Gastroesophageal sphincter (tissue), 4 donors: ENCODE measurements at regions not wholly inside any gene's neighbourhood (a gene's known extent, or its start where the extent isn't known, plus 50 kb on each side); places are given as distances from the start of the nearest gene placed in this dataset.

ENCODE experiments used
- ATAC-seq: fragments of 150-250 bp; one replicate; pipeline ENCODE4 v1.9.1; 2016; ENCODE audit warnings: mild to moderate bottlenecking, moderate library complexity
- H3K27ac ChIP-seq, 4 donors: fragments of 200-600 bp; sonication (generic) in 3 of 4; 1 replicate in 3 of 4; 2 replicates in 1 of 4; pipeline ENCODE4 v1.5.1; 2016 to 2019
- H3K27me3 ChIP-seq: fragments of 200-600 bp; sonication (generic); one replicate; pipeline ENCODE4 v1.5.1; 2019
- H3K36me3 ChIP-seq, 2 donors: fragments of 200-600 bp; sonication (generic); one replicate each; pipeline ENCODE4 v1.5.1; 2019; ENCODE audit warnings: control low read depth in 1 of 2
- H3K4me1 ChIP-seq, 3 donors: fragments of 200-600 bp; sonication (generic); 1 replicate in 2 of 3; 2 replicates in 1 of 3; pipeline ENCODE4 v1.5.1; 2016 to 2019; ENCODE audit warnings: control low read depth in 2 of 3
- H3K4me3 ChIP-seq, 2 donors: fragments of 200-600 bp; sonication (generic); one replicate each; pipeline ENCODE4 v1.5.1; 2019; ENCODE audit warnings: mild to moderate bottlenecking in 1 of 2, moderate library complexity in 1 of 2
- H3K9me3 ChIP-seq, 3 donors: fragments of 200-600 bp; sonication (generic); one replicate each; pipeline ENCODE4 v1.5.1; 2017 to 2019; ENCODE audit warnings: control low read depth in 2 of 3
- CTCF ChIP-seq, 4 experiments: fragments of 200-600 bp in 2 of 4; fragments of 450-650 bp in 2 of 4; sonication (generic) in 1 of 4; IDR thresholded peaks; one replicate each; pipeline ENCODE4 v1.5.1; 2017 to 2019; ENCODE audit warnings: antibody characterized with exemption in 4 of 4, mild to moderate bottlenecking in 2 of 4, moderate library complexity in 2 of 4
- EP300 ChIP-seq: sonication (generic); formaldehyde crosslinking; IDR thresholded peaks from one replicate; pipeline ENCODE4 v1.6.1; 2017; ENCODE audit warnings: antibody characterized with exemption, mild to moderate bottlenecking
- POLR2A ChIP-seq, 2 donors: fragments of 450-650 bp; IDR thresholded peaks; one replicate each; pipeline ENCODE4 v1.6.1; 2017; ENCODE audit warnings: antibody characterized with exemption in 2 of 2, mild to moderate bottlenecking in 2 of 2, moderate library complexity in 1 of 2
- POLR2AphosphoS5 ChIP-seq: sonication (generic); formaldehyde crosslinking; IDR thresholded peaks from one replicate; pipeline ENCODE4 v1.6.1; 2017; ENCODE audit warnings: antibody characterized with exemption
- WGBS, 2 donors: methylation state at CpG; one replicate each; pipeline ENCODE4 v1.1.5; 2018; ENCODE audit warnings: low coverage in 1 of 2; 5-methylcytosine and 5-hydroxymethylcytosine counted together

GRCh38 chr1:79568411-79568810, 561.9 kb upstream of the ADGRL4 start:
- no peaks in the 10 kb centered on the region for H3K9me3 ChIP-seq
- no peak overlapping the region for H3K4me3 ChIP-seq
- H3K4me1 ChIP-seq, result no peaks in the 10 kb centered on the region
- no peaks in the 10 kb centered on the region for H3K27me3 ChIP-seq
- no peak for ATAC-seq
- 42 to 50% methylated on average over 1 of the region's 1 CpG for WGBS, 2 donors
- TF ChIP-seq POLR2A (IDR thresholded peaks at IDR 0.05) (no peak), POLR2AphosphoS5 (no peak), CTCF (IDR thresholded peaks at IDR 0.05) (no peak), EP300 (no peak)
- no peak overlapping the region for H3K27ac ChIP-seq
- H3K36me3 ChIP-seq, result no peaks in the 10 kb centered on the region

GRCh38 chr1:79561521-79561978, 555.0 kb upstream of the ADGRL4 start:
- ATAC-seq, result no peak
- no peaks in the 10 kb centered on the region for H3K9me3 ChIP-seq
- no peaks in the 10 kb centered on the region for H3K27me3 ChIP-seq
- H3K36me3 ChIP-seq, result no peaks in the 10 kb centered on the region
- H3K4me3 ChIP-seq, result no peak overlapping the region
- H3K4me1 ChIP-seq, result no peaks in the 10 kb centered on the region
- no peak for TF ChIP-seq POLR2AphosphoS5
- no peak for TF ChIP-seq POLR2A (IDR thresholded peaks at IDR 0.05)
- no peak for TF ChIP-seq EP300
- TF ChIP-seq CTCF (IDR thresholded peaks at IDR 0.05), result no peak
- H3K27ac ChIP-seq, result no peak overlapping the region
- no CpG with 5 or more reads among the region's 17 CpGs for WGBS, 2 donors

- H3K4me1 ChIP-seq, result no peaks in the 10 kb centered on the region
- TF ChIP-seq EP300 (no peak), POLR2A (IDR thresholded peaks at IDR 0.05) (no peak), POLR2AphosphoS5 (no peak), CTCF (IDR thresholded peaks at IDR 0.05) (no peak)
- no peak for ATAC-seq
- no peaks in the 10 kb centered on the region for H3K36me3 ChIP-seq
- H3K9me3 ChIP-seq, result no peaks in the 10 kb centered on the region
- H3K4me3 ChIP-seq, result no peak overlapping the region
- no peaks in the 10 kb centered on the region for H3K27me3 ChIP-seq
- no peak overlapping the region for H3K27ac ChIP-seq
Measured at GRCh38 chr1:79556189-79556588, 549.7 kb upstream of the ADGRL4 start.

GRCh38 chr1:79554688-79555087, 548.2 kb upstream of the ADGRL4 start:
- Histone ChIP-seq H3K4me1 (no peaks in the 10 kb centered on the region), H3K4me3 (no peak overlapping the region), H3K36me3 (no peaks in the 10 kb centered on the region), H3K27ac (no peak overlapping the region), H3K27me3 (no peaks in the 10 kb centered on the region), H3K9me3 (no peaks in the 10 kb centered on the region)
- TF ChIP-seq CTCF (IDR thresholded peaks at IDR 0.05) (no peak), POLR2A (IDR thresholded peaks at IDR 0.05) (no peak), EP300 (no peak), POLR2AphosphoS5 (no peak)
- WGBS, 2 donors, result 68 to 77% methylated on average over 5 of the region's 5 CpGs
- ATAC-seq, result no peak

- TF ChIP-seq EP300 (no peak), CTCF (IDR thresholded peaks at IDR 0.05) (no peak), POLR2AphosphoS5 (no peak), POLR2A (IDR thresholded peaks at IDR 0.05) (no peak)
- WGBS, 2 donors, result 58 to 63% methylated on average over 3 of the region's 3 CpGs
Measured at GRCh38 chr1:79551321-79551720, 544.8 kb upstream of the ADGRL4 start.

More at GRCh38 chr1:79551321-79551720, 544.8 kb upstream of the ADGRL4 start:
- Histone ChIP-seq H3K4me1 (no peaks in the 10 kb centered on the region), H3K4me3 (no peak overlapping the region), H3K9me3 (no peaks in the 10 kb centered on the region), H3K27ac (no peak overlapping the region), H3K36me3 (no peaks in the 10 kb centered on the region), H3K27me3 (no peaks in the 10 kb centered on the region)
- no peak for ATAC-seq
